GM18909 (cell line): ENCODE measurements at regions not wholly inside any gene's neighbourhood (a gene's known extent, or its start where the extent isn't known, plus 50 kb on each side); places are given as distances from the start of the nearest gene placed in this dataset.

Source experiments
- ATAC-seq: cut with Tn5 transposase; IDR thresholded peaks from one replicate; pipeline ENCODE4 v1.9.1; 2021; ENCODE audit warnings: mild to moderate bottlenecking; ENCODE audit not compliant: unreplicated experiment, poor library complexity

- no peak for ATAC-seq
Measured at GRCh38 chr2:236653863-236654262, 84.2 kb downstream of the ACKR3 start.

DNA sequence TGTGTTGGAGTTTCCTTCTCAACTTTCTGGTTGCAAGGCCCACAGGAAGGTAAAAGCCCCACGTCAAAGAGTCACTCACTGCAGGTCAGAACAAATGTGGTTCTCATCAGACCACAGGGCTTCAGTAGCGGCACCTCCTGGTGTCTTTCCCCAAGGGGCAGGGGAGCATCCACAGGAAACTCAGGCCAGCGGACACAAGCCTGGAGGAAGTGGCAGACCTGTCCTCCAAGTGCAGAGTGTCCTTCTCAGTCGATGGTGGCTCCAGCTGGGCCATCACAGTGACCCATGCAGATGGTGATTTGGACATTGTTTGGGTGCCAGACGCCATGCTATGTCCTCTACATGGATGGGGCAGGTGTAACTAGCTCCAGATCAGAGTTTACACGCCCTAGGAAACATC is 84.9 kb downstream of the ACKR3 start:
- no peak for ATAC-seq

DNA sequence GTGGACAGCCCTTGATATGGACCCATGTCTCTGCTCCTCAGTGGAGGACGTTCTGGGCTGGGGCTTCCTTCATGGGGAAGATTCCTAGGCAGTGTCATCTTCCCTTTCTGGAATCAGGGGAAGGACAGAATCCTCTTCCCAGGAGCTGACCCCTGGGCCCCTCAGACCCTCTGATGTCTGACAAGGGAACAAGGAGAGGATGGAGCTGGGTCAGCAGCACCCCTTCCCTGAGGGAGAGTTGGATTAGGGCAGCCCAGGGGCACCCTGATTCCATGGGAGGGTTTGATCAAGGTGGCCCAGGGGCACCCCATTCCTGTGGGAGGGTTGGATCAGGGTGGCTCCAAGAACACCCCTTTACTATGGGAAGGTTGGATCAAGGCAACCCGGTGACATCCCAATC is 86.5 kb downstream of the ACKR3 start:
- no peak for ATAC-seq

GRCh38 chr2:236656721-236657120 is 87.1 kb downstream of the ACKR3 start:
- no peak for ATAC-seq

GRCh38 chr2:236657215-236657614 is 87.6 kb downstream of the ACKR3 start:
- no peak for ATAC-seq

GRCh38 chr2:236657801-236658200 is 88.2 kb downstream of the ACKR3 start:
- ATAC-seq, result no peak

DNA sequence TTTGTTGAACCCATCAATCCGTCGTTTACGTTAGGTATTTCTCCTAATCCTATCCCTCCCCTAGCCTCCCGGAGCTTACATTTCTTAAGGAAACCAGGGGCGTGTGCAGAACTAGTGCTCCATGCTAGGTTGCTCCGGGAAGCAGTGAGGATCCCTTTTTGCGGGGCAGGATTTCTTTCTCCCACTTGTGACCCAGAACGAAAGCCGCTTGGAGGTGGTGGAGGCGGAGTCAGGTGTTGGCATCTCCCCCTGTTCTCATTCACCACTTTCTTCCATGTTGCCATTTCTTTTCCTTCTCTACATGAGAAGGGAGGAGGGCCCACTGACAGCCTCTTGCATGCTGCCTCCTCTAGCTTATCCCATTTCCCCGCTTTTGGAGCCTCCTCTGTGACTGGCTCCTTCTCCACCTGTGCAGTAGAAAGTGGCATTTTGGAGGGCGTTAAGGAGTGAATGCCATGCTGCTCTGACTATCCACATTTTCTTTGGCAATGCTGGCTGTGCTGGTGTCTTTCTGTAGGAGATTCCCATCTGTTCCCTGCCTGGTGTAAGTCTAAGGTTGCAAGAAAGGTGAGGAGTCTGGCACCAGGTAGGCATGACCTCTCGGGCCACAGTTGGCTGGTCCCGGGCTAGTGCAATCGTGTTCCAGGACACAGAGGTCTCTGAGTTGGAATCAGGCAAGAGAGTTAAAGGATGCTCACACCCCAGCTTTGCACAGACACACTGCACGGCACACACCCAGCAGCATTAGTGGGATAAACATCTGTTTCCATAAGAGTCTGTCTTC is 89.5 kb downstream of the ACKR3 start:
- no peak for ATAC-seq

- ATAC-seq, result no peak
Measured at GRCh38 chr2:236659758-236660150, 90.1 kb downstream of the ACKR3 start.

- no peak for ATAC-seq
Measured at GRCh38 chr2:236661061-236661761, 91.6 kb downstream of the ACKR3 start.

GRCh38 chr2:236661762-236662110 is 92.1 kb downstream of the ACKR3 start:
- no peak for ATAC-seq

- ATAC-seq, result no peak
Measured at GRCh38 chr2:236662231-236663185, 92.9 kb downstream of the ACKR3 start.

GRCh38 chr2:236663287-236664101 is 93.9 kb downstream of the ACKR3 start:
- ATAC-seq, result no peak

DNA sequence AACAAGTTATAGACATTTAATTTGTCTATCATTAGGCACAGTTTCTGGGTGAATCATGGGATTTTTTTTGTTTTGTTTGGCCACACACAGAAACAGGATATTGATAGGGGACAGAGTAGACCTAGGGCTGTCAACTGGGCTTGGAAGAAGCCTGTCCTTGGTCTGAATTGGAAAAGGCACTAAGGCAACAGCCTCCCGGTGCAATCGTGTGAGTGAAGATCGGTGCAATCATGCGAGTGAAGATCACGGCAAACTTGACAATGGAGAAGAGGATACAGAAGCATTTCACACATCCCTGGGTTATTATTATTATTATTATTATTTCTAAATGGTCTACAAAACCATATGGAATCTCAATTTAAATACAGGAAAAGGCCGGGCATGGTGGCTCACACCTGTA is 94.5 kb downstream of the ACKR3 start:
- no peak for ATAC-seq

DNA sequence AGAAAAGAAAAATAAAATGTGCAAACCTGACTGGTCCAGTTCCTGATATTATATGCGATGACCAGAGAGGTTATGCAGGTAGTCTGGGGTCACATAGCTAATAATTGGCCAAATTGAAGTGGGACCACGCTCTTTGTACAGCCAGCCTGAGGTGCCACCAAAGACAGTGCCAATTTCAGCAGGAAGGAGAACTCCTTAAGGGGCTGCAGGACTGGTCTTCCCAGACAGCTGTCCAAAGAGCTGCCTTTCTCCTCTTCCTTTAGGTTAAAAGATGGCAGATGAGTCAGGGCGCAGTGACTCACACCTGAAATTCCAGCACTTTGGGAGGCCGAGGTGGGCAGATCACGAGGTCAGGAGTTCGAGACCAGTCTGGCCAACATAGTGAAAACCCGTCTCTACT is 95.5 kb downstream of the ACKR3 start:
- ATAC-seq, result no peak

DNA sequence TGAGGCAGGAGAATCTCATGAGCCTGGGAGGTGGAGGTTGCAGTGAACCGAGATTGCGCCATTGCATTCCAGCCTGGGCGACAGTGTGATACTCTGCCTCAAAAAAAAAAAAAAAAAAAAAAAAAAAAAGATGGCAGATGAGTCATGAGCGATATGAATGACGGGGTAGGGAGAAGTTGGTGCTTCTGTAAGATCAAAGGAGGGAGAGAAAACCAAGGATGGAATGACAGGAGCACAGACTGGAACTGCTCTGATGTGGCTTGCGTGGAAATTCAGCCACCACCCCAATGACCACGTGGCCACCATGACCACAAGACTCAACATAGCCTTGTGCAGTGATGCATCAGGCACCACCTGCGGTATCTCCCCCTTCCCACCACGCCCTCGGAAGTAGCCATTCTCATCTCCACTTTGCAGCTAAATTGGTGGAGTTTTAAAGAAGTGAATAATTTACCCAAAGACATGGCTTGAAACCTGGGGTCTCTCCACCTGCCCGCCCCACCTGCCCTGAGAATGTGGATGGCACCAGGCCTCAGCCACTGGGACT is 96.0 kb downstream of the ACKR3 start:
- ATAC-seq, result no peak

GRCh38 chr2:236666646-236667204 is 97.1 kb downstream of the ACKR3 start:
- no peak for ATAC-seq

DNA sequence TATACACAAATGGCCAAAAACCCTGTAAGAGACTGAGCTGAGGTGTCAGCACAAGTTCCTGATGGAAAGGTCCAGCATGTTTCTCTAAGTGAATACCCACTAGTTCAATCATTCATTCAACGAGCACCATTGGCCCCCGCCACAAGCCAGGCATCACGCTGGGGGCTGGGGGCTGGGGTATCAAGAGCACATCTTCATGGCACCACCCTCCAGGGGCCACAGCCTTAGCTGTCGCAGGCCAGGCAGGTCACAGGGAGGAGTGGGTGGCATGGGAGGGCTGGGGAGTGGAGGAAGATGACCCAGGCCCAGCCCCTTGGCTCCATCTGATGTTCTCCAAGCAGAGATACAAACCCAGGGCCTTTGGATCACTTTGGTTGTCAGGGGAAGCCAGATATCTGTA is 97.9 kb downstream of the ACKR3 start:
- no peak for ATAC-seq

DNA sequence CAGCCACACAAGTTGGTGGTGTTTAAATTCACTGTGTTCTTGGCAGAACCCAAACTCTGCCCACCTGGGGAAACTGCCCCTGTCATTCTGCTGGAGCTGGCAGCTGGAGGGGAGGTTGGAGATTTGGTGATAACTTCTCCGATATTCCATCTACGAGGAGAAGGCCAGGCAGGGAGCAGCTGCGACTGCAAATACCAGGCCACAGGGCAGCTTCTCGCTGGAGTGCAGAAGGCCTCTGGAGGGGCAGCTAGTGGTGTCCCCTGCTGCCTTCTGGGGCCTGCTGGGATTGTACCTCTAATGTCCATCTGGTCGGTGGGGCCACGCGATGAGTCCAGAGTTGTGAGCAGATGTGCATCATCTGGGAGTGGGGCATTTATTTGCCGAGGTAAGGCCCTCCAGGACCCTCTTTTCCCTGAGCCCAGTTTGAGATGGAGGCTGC is 98.9 kb downstream of the ACKR3 start:
- no peak for ATAC-seq

DNA sequence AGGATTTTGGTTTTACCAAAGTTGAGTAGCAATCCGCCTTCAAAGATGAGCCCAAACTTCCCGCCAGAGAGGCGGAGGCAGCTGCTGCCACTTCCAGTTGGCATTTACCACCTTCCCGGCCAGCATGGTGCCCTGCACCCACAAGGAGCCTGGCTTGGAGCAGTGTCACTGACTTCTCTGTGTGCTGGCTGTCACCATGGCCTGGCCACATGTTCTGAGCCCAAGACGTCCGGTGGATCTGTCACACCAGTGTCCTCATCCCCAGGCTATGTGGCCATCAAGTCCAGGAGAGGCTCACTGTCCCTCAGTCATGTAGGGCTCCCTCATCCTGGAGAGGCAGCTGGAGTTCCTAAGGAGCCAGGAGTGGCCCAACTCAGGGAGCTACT is 100.6 kb downstream of the ACKR3 start:
- no peak for ATAC-seq
